ENCODE measurements at regions not wholly inside any gene's neighbourhood (a gene's known extent, or its start where the extent isn't known, plus 50 kb on each side); places are given as distances from the start of the nearest gene placed in this dataset.

DNA sequence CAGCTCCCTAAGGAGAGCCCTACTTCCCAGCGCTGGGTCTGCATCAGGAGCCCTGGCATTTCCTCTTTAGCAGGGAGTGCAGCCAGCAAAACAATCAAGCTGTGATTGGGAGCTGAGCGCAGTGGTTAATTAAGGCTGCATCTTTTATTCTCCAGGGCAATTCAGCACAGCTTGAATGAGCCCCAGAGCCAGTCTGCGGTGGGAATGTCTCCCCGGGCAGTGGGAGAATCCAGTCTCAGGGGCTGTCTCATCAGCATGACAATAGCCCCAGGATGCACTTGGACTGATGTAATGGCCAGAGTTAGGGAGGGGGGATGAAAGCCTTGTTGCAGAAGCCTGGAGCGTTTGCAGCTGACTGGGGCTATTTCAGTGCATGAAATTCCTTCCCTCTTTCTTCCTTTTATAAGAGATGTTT is 292.6 kb upstream of the SOX9 start:
- Histone ChIP-seq H3K27ac (no peak overlapping the region), H3K4me1 (no peaks in the 10 kb centered on the region), H3K36me3 (no peaks in the 10 kb centered on the region), H3K9me3 (no peaks in the 10 kb centered on the region), H3K4me3 (no peak overlapping the region), H3K27me3 (peaks cover 26% of the 10 kb centered on the region)
- TF ChIP-seq POLR2AphosphoS5 (IDR thresholded peaks at IDR 0.05) (no peak), CTCF (IDR thresholded peaks at IDR 0.05) (no peak), POLR2A (IDR thresholded peaks at IDR 0.05) (no peak), EP300 (IDR thresholded peaks at IDR 0.05) (no peak)
- DNase-seq (ENCODE audit: low spot score in 2 of 2): no peak
- 4% methylated on average over 5 of the region's 5 CpGs for WGBS

DNA sequence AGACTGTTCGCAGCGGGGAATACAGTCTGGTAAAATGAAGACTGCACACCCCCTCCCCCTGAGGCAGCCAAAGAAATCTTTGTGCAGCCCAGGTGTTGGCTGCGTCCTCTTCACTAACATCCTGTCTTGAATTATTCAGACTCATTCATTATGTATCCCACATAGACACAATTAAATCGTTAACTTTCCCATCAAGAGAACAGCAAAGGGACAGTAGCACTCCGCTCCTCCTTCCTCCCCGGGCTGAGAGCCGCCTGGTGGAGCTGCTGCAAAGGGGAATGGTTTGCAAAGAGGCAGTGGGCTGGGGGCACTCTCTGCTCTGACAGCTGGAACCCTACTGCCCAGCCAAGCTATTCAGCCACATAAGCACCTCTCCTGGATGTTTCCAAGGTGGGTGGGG is 290.0 kb upstream of the SOX9 start:
- 55% methylated on average over 7 of the region's 7 CpGs for WGBS

DNA sequence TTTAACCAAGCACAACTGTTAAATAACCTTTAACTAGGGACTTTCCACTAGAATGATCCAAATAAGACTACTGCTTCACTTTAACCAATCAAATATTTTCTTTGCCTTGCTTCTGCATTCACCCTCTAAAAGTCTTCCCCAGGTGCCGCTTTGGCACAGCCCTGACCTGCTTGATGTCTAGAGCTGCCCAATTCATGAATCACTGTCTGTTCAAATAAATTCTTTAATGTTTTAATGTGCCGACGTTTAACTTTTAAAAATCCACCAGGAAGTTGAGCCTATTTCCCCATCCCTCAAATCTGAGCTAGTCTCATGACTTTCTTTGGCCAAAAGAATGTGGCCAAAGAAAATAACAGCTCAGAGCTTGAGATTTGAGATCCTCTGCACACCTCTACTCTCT is 277.8 kb upstream of the SOX9 start:
- Histone ChIP-seq H3K9me3 (no peaks in the 10 kb centered on the region), H3K27me3 (peaks cover 2% of the 10 kb centered on the region), H3K4me1 (no peaks in the 10 kb centered on the region), H3K36me3 (no peaks in the 10 kb centered on the region), H3K4me3 (no peak overlapping the region), H3K27ac (no peak overlapping the region)
- whole genome bisulfite sequencing: 92% methylated on average over 3 of the region's 3 CpGs
- TF ChIP-seq EP300 (IDR thresholded peaks at IDR 0.05) (no peak), POLR2AphosphoS5 (IDR thresholded peaks at IDR 0.05) (no peak), POLR2A (IDR thresholded peaks at IDR 0.05) (no peak), CTCF (IDR thresholded peaks at IDR 0.05) (no peak)
- DNase-seq (ENCODE audit: low spot score in 2 of 2): no peak

More for the DNA sequence above, 290.0 kb upstream of the SOX9 start:
- H3K9me3 ChIP-seq: no peaks in the 10 kb centered on the region
- no peak overlapping the region for H3K27ac ChIP-seq
- H3K36me3 ChIP-seq: no peaks in the 10 kb centered on the region
- no peak for TF ChIP-seq EP300 (IDR thresholded peaks at IDR 0.05)
- no peak for TF ChIP-seq POLR2AphosphoS5 (IDR thresholded peaks at IDR 0.05)
- TF ChIP-seq CTCF (IDR thresholded peaks at IDR 0.05): no peak
- TF ChIP-seq POLR2A (IDR thresholded peaks at IDR 0.05): no peak
- H3K4me3 ChIP-seq: no peak overlapping the region
- no peaks in the 10 kb centered on the region for H3K4me1 ChIP-seq
- H3K27me3 ChIP-seq: peaks cover 30% of the 10 kb centered on the region
- DNase-seq (ENCODE audit: low spot score in 2 of 2): no peak

- no peaks in the 10 kb centered on the region for H3K4me1 ChIP-seq
- WGBS: 89% methylated on average over 2 of the region's 2 CpGs
- no peaks in the 10 kb centered on the region for H3K9me3 ChIP-seq
- peaks cover 2% of the 10 kb centered on the region for H3K27me3 ChIP-seq
- no peaks in the 10 kb centered on the region for H3K36me3 ChIP-seq
- TF ChIP-seq POLR2AphosphoS5 (IDR thresholded peaks at IDR 0.05) (no peak), POLR2A (IDR thresholded peaks at IDR 0.05) (no peak), CTCF (IDR thresholded peaks at IDR 0.05) (no peak), EP300 (IDR thresholded peaks at IDR 0.05) (no peak)
- no peak for DNase-seq (ENCODE audit: low spot score in 2 of 2)
- no peak overlapping the region for H3K4me3 ChIP-seq
- H3K27ac ChIP-seq: no peak overlapping the region
Measured at GRCh38 chr17:71845337-71845736, 275.5 kb upstream of the SOX9 start.

- Histone ChIP-seq H3K9me3 (no peaks in the 10 kb centered on the region), H3K4me1 (no peaks in the 10 kb centered on the region), H3K4me3 (no peak overlapping the region), H3K27ac (no peak overlapping the region), H3K27me3 (peaks cover 2% of the 10 kb centered on the region), H3K36me3 (no peaks in the 10 kb centered on the region)
- 90% methylated on average over 8 of the region's 8 CpGs for WGBS
- no peak for DNase-seq (ENCODE audit: low spot score in 2 of 2)
- TF ChIP-seq POLR2A (IDR thresholded peaks at IDR 0.05) (no peak), EP300 (IDR thresholded peaks at IDR 0.05) (no peak), CTCF (IDR thresholded peaks at IDR 0.05) (no peak), POLR2AphosphoS5 (IDR thresholded peaks at IDR 0.05) (no peak)
Measured at GRCh38 chr17:71846561-71847110, 274.2 kb upstream of the SOX9 start.
